Thyroid gland (tissue), 4 donors: ENCODE measurements at regions not wholly inside any gene's neighbourhood (a gene's known extent, or its start where the extent isn't known, plus 50 kb on each side); places are given as distances from the start of the nearest gene placed in this dataset.
"Not testable (repeated sequence)": the region's sequence is repeated elsewhere in the genome, so short reads cannot be mapped to it uniquely, and the experiment has no call there.

Experiments
- DNase-seq, 2 donors: peaks; one replicate each; pipeline ENCODE4 v3.0.0-alpha.2; 2019
- H3K27ac ChIP-seq, 3 donors: fragments of 200-600 bp; sonication (generic); 1 replicate in 2 of 3; 2 replicates in 1 of 3; pipeline ENCODE4 v1.5.1; 2016 to 2019; ENCODE audit warnings: mild to moderate bottlenecking in 1 of 3, moderate library complexity in 1 of 3
- H3K27me3 ChIP-seq: fragments of 200-600 bp; sonication (generic); one replicate; pipeline ENCODE4 v1.5.1; 2019
- H3K36me3 ChIP-seq, 2 donors: fragments of 200-600 bp; sonication (generic); one replicate each; pipeline ENCODE4 v1.5.1; 2016 to 2019
- H3K4me1 ChIP-seq, 2 donors: fragments of 200-600 bp; sonication (generic); one replicate each; pipeline ENCODE4 v1.5.1; 2017 to 2019
- H3K4me3 ChIP-seq, 3 donors: fragments of 200-600 bp; sonication (generic); replicated peaks in 1 of 3; 1 replicate in 2 of 3; 2 replicates in 1 of 3; pipeline ENCODE4 v1.5.1; 2016; ENCODE audit warnings: mild to moderate bottlenecking in 1 of 3
- H3K9me3 ChIP-seq: fragments of 200-600 bp; sonication (generic); one replicate; pipeline ENCODE4 v1.5.1; 2017
- CTCF ChIP-seq, 6 experiments: fragments of 200-600 bp in 3 of 6; fragments of 450-650 bp in 3 of 6; sonication (generic) in 3 of 6; IDR thresholded peaks; one replicate each; pipeline ENCODE4 v1.5.1; 2016 to 2019; ENCODE audit warnings: antibody characterized with exemption in 6 of 6, mild to moderate bottlenecking in 2 of 6, inconsistent platforms in 1 of 6, moderate library complexity in 1 of 6
- POLR2A ChIP-seq, 2 donors: fragments of 450-650 bp; IDR thresholded peaks; one replicate each; pipeline ENCODE4 v1.6.1; 2017; ENCODE audit warnings: antibody characterized with exemption in 2 of 2, mild to moderate bottlenecking in 2 of 2, moderate library complexity in 1 of 2
- WGBS, 2 donors: methylation state at CpG; one replicate each; pipeline ENCODE4 v1.1.5; 2017; 5-methylcytosine and 5-hydroxymethylcytosine counted together
- intact Hi-C: fragments of 100-400 bp; cut with DNase I; formaldehyde crosslinking; loops from one replicate; pipeline ENCODE4 v1.15.1; 2023

DNA sequence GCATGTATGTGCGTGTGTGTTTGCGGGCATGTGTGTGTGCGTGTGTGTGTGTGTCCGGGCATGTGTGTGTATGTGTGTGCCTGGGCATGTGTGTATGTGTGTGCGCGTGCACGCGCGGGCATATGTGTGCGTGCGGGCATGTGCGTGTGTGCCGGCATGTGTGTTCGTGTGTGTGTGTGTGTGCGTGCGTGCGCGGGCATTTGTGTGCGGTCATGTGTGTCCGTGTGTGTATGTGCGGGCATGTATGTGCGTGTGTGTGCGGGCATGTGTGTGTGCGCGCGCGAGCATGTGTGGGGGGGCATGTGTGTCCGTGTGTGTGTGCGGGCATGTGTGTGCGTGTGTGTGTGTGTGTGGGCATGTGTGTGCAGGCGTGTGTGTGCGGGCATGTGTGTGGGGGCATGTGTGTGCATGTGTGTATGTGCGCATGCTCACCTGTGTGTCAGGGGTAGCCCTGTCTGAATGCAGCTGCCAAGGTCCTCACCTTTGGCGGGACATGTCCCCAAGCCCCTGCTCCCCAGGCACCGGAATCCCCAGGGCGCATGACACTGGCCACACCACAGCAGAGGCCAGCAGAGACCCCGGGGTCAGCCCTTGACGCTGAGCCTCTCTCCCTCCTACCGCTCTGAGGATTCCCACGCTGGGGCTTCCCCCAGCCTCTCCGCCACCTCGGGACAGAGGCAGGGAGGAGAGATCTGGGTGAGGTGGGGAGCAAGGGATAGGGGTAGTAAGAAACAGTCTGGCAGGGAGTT is 109.5 kb upstream of the NCOR2 start:
- no peak for DNase-seq
- no peak for TF ChIP-seq CTCF (IDR thresholded peaks at IDR 0.05)
- TF ChIP-seq POLR2A (IDR thresholded peaks at IDR 0.05), result no peak
- Histone ChIP-seq H3K9me3 (no peaks in the 10 kb centered on the region), H3K27ac (no peak overlapping the region), H3K4me3 (no peak overlapping the region), H3K36me3 (no peaks in the 10 kb centered on the region), H3K27me3 (no peaks in the 10 kb centered on the region), H3K4me1 (peaks cover 8 to 27% of the 10 kb centered on the region in 2 donors)
- intact Hi-C loops, result no loop called here
- 90 to 91% methylated on average over 39 of the region's 42 CpGs for WGBS, 2 donors

DNA sequence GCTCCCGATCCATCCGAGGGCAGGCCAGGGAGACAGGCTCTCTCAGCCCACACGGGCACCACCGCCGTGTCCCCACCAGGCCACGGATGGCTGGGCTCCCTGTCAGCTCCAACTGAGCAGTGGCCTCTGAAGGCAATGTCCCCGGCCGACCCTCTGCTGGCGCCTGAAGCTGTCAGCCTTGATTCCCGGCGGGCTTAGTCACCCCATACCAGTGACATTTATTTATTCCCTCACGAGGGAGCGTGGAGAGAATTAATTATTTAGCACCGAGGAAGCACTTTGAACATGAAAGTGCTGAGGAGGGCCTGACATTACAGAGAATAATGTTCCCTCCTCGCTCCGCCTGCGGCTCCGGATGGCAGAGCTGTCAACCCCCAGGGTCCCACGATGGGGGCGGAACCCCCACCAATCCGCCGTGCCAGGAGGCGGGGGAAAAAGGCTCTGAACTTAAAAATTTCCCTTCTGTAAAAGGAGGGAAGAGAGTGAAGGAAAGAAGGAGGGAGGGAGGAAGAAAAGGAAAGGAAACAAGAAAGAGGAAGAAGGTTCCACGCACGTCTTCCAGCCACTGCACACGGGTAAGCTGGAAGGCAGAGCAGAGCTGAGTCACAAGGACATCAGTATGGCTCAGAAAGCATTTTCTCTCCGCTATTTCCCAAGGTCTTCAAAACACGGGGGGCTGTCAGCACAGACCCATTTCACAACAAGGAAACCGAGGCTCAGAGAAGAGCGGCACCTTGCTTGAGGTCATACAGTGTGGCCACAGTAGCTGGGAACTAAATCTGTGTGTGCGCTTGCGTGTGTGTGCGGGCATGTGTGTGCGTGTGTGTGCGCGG is 108.7 kb upstream of the NCOR2 start:
- no peaks in the 10 kb centered on the region for H3K27me3 ChIP-seq
- intact Hi-C loops, result no loop called here
- no peak for TF ChIP-seq CTCF (IDR thresholded peaks at IDR 0.05)
- TF ChIP-seq POLR2A (IDR thresholded peaks at IDR 0.05), result no peak
- H3K4me1 ChIP-seq, result peaks cover 8 to 22% of the 10 kb centered on the region in 2 donors
- no peak overlapping the region for H3K27ac ChIP-seq
- H3K36me3 ChIP-seq, result no peaks in the 10 kb centered on the region
- 69 to 75% methylated on average over 30 to 36 of the region's 36 CpGs for WGBS, 2 donors
- H3K9me3 ChIP-seq, result no peaks in the 10 kb centered on the region
- no peak overlapping the region for H3K4me3 ChIP-seq
- DNase-seq, result no peak

DNA sequence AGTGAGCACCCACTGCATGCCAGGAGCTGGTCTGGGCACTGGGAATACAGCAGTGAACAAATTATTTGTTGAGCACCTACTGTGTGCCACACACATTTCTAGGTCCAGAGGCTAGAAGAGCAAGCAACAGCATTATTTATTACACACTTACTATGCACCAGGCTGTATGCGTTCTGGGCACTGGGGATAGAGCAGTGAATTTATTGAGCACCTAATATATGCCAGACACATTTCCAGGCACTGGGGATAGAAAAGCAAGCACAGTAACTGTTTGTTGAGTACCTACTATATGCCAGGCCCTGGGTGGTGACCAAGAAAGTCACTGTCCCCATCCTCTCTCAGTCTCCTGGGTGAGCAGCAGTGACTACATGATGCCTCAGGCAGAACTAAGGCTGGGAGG is 107.5 kb upstream of the NCOR2 start:
- intact Hi-C loops, result no loop called here
- no peaks in the 10 kb centered on the region for H3K27me3 ChIP-seq
- H3K27ac ChIP-seq, result no peak overlapping the region
- WGBS, 2 donors, result 92 to 100% methylated on average over 1 of the region's 1 CpG
- H3K9me3 ChIP-seq, result no peaks in the 10 kb centered on the region
- H3K4me3 ChIP-seq, result no peak overlapping the region
- H3K36me3 ChIP-seq, result no peaks in the 10 kb centered on the region
- TF ChIP-seq POLR2A (IDR thresholded peaks at IDR 0.05) (no peak), CTCF (IDR thresholded peaks at IDR 0.05) (no peak)
- no peak for DNase-seq
- peaks cover 8 to 17% of the 10 kb centered on the region in 2 donors for H3K4me1 ChIP-seq

GRCh38 chr12:124673801-124674617 is 106.6 kb upstream of the NCOR2 start:
- no peaks in the 10 kb centered on the region for H3K9me3 ChIP-seq
- intact Hi-C loops, result no loop called here
- 84 to 87% methylated on average over 8 to 9 of the region's 15 CpGs for WGBS, 2 donors
- DNase-seq, result no peak
- H3K27ac ChIP-seq, result no peak overlapping the region
- no peak overlapping the region for H3K4me3 ChIP-seq
- no peaks in the 10 kb centered on the region for H3K36me3 ChIP-seq
- TF ChIP-seq CTCF (IDR thresholded peaks at IDR 0.05) (no peak), POLR2A (IDR thresholded peaks at IDR 0.05) (no peak)
- H3K27me3 ChIP-seq, result no peaks in the 10 kb centered on the region
- peaks cover 0 to 8% of the 10 kb centered on the region in 2 donors for H3K4me1 ChIP-seq

- H3K9me3 ChIP-seq, H3K36me3 ChIP-seq, DNase-seq, H3K4me1 ChIP-seq, H3K27me3 ChIP-seq, H3K4me3 ChIP-seq, H3K27ac ChIP-seq, intact Hi-C loops: not testable (repeated sequence)
- WGBS, 2 donors, result 81 to 84% methylated on average over 8 of the region's 8 CpGs
Observed at GRCh38 chr12:124669271-124669721, 101.9 kb upstream of the NCOR2 start.
